Sigmoid colon (tissue), 6 donors: ENCODE measurements at regions not wholly inside any gene's neighbourhood (a gene's known extent, or its start where the extent isn't known, plus 50 kb on each side); places are given as distances from the start of the nearest gene placed in this dataset.

Experiments
- DNase-seq: peaks from one replicate; pipeline ENCODE4 v3.0.0-alpha.2; 2019
- H3K27ac ChIP-seq, 4 donors: fragments of 200-600 bp; sonication (generic); one replicate each; pipeline ENCODE4 v1.5.1; 2016 to 2019; ENCODE audit warnings: mild to moderate bottlenecking in 1 of 4
- H3K27me3 ChIP-seq, 3 donors: fragments of 200-600 bp; sonication (generic); one replicate each; pipeline ENCODE4 v1.5.1; 2019; ENCODE audit warnings: mild to moderate bottlenecking in 1 of 3
- H3K36me3 ChIP-seq, 4 donors: fragments of 200-600 bp; sonication (generic); one replicate each; pipeline ENCODE4 v1.5.1; 2016 to 2019
- H3K4me1 ChIP-seq, 4 donors: fragments of 200-600 bp; sonication (generic); one replicate each; pipeline ENCODE4 v1.5.1; 2017 to 2019
- H3K4me3 ChIP-seq, 4 donors: fragments of 200-600 bp; sonication (generic); one replicate each; pipeline ENCODE4 v1.5.1; 2017 to 2019; ENCODE audit warnings: mild to moderate bottlenecking in 2 of 4, moderate library complexity in 1 of 4
- H3K9me3 ChIP-seq, 4 donors: fragments of 200-600 bp in 3 of 4; sonication (generic) in 3 of 4; one replicate each; pipeline versions ENCODE4 v1.5.1 to v1.6.1; 2013 to 2019
- EP300 ChIP-seq, 4 donors: sonication (generic); formaldehyde crosslinking; IDR thresholded peaks; one replicate each; pipeline ENCODE4 v1.6.1; 2017; ENCODE audit warnings: antibody characterized with exemption in 4 of 4
- POLR2A ChIP-seq, 2 donors: fragments of 450-650 bp; IDR thresholded peaks; one replicate each; pipeline ENCODE4 v1.6.1; 2016; ENCODE audit warnings: antibody characterized with exemption in 2 of 2, mild to moderate bottlenecking in 2 of 2, moderate library complexity in 2 of 2
- POLR2AphosphoS5 ChIP-seq, 4 donors: sonication (generic); formaldehyde crosslinking; IDR thresholded peaks; one replicate each; pipeline ENCODE4 v1.6.1; 2017; ENCODE audit warnings: antibody characterized with exemption in 4 of 4
- WGBS, 2 donors: extraction: QIAGEN DNeasy Blood & Tissue Kit; methylation state at CpG; one replicate each; pipeline ENCODE4 v1.1.7; 2013; 5-methylcytosine and 5-hydroxymethylcytosine counted together
- intact Hi-C: fragments of 100-400 bp; cut with DNase I; formaldehyde crosslinking; loops from one replicate; pipeline ENCODE4 v1.15.1; 2023
- TF ChIP-seq, protein P1 (sequence below), 4 experiments: fragments of 450-650 bp in 3 of 4; fragments of 200-600 bp in 1 of 4; IDR thresholded peaks; one replicate each; pipeline ENCODE4 v1.5.1; 2016 to 2019; ENCODE audit warnings: antibody characterized with exemption in 4 of 4, mild to moderate bottlenecking in 3 of 4, moderate library complexity in 2 of 4
- donor health status: healthy with polysubstance abuse.
- donor health status: healthy.

DNA sequence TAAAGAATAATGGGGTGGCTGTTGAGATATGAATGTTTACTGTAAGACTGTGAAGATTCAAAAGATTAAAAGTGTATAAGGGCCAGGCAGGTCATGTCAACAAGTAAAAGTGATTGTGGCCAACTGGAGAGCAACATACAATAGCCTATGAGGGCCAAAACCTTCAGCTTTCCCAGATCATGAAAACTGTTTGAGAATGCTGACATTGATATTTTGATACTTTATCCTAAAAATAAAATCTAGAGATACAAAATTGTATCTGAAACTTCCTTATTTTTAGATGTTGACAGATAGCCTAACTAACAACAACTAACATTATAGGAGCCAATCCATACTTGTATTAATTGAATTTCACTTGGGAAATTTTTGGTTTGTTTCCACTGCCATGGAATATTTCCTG is 70.3 kb upstream of the PAK5 start:
- Histone ChIP-seq H3K4me3 (no peak overlapping the region), H3K36me3 (no peaks in the 10 kb centered on the region), H3K4me1 (no peaks in the 10 kb centered on the region), H3K27ac (no peak overlapping the region), H3K27me3 (peaks cover 0 to 6% (median 0%) of the 10 kb centered on the region in 3 donors), H3K9me3 (no peaks in the 10 kb centered on the region)
- TF ChIP-seq, protein P1, sequence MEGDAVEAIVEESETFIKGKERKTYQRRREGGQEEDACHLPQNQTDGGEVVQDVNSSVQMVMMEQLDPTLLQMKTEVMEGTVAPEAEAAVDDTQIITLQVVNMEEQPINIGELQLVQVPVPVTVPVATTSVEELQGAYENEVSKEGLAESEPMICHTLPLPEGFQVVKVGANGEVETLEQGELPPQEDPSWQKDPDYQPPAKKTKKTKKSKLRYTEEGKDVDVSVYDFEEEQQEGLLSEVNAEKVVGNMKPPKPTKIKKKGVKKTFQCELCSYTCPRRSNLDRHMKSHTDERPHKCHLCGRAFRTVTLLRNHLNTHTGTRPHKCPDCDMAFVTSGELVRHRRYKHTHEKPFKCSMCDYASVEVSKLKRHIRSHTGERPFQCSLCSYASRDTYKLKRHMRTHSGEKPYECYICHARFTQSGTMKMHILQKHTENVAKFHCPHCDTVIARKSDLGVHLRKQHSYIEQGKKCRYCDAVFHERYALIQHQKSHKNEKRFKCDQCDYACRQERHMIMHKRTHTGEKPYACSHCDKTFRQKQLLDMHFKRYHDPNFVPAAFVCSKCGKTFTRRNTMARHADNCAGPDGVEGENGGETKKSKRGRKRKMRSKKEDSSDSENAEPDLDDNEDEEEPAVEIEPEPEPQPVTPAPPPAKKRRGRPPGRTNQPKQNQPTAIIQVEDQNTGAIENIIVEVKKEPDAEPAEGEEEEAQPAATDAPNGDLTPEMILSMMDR (IDR thresholded peaks at IDR 0.05), result no peak
- TF ChIP-seq EP300 (IDR thresholded peaks at IDR 0.05) (no peak), POLR2A (IDR thresholded peaks at IDR 0.05) (no peak), POLR2AphosphoS5 (IDR thresholded peaks at IDR 0.05) (no peak)
- no peak for DNase-seq
- intact Hi-C loops, result no loop called here

DNA sequence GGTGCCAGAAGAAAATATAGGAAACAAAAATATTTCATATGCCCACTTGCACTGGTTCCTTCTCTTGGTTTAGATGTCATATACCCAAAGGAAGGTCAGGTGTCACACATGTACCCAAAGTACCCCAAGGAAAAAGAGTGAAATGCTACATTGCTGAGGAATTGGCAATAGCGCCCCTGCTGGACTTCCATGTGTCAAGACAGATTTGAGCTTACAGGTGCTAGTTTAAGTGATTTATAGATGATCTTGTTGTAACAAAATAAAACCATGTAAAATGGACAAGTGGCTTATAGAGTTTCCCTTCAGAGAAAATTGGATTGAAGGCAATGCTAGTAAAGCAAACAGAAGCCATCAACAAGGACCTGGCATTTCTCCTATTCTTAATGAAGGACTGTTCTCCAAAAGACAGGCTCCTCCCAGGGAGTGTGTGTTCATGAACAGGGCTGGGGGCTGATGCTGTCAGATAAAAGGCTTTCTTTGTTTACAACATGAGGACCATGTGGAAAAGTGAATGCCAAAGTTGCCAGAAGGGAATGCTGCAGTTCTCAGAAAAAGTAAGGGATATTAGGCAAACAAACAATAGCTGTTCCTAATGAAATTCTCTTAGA is 64.3 kb upstream of the PAK5 start:
- Histone ChIP-seq H3K36me3 (no peaks in the 10 kb centered on the region), H3K9me3 (no peaks in the 10 kb centered on the region), H3K4me1 (no peaks in the 10 kb centered on the region), H3K4me3 (no peak overlapping the region), H3K27ac (no peak overlapping the region), H3K27me3 (no peaks in the 10 kb centered on the region)
- intact Hi-C loops, result no loop called here
- TF ChIP-seq EP300 (IDR thresholded peaks at IDR 0.05) (no peak), POLR2AphosphoS5 (IDR thresholded peaks at IDR 0.05) (no peak), POLR2A (IDR thresholded peaks at IDR 0.05) (no peak)
- TF ChIP-seq, protein P1 (IDR thresholded peaks at IDR 0.05), result no peak
- DNase-seq, result no peak
- 20 to 57% methylated on average over 1 of the region's 1 CpG for WGBS, 2 donors

DNA sequence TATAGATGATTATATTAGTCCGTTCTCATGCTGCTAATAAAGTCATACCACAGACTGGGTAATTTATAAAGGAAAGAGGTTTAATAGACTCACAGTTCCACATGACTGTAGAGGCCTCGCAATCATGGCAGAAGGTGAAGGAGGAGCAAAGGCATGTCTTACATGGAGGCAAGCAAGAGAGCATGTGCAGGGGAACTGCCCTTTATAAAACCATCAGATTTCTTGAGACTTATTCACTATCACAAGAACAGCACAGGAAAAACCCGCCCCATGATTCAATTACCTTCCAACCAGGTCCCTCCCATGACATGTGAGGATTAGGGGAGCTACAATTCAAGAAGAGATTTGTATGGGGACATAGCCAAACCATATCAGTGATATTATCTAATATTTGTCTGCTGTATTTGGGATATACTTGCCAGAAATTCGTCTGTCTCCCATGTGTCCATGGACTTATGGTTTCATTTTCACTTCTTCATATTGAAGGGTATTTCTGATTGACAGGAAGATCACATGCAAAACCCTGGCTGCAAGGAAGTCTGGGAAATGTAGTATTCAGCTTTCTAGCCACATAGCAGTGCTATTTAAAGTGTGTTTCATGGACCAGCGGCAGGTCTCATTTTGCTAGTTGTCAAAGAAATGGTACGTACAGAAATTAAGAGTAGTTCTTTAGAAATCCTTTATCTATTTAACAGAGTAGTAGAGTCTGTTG is 50.5 kb upstream of the PAK5 start:
- no peak for TF ChIP-seq POLR2A (IDR thresholded peaks at IDR 0.05)
- TF ChIP-seq EP300 (IDR thresholded peaks at IDR 0.05), result no peak
- TF ChIP-seq, protein P1 (IDR thresholded peaks at IDR 0.05), result no peak
- TF ChIP-seq POLR2AphosphoS5 (IDR thresholded peaks at IDR 0.05), result no peak
- no peak overlapping the region for H3K4me3 ChIP-seq
- H3K27ac ChIP-seq, result no peak overlapping the region
- WGBS, 2 donors, result 83 to 85% methylated on average over 6 of the region's 6 CpGs
- no peaks in the 10 kb centered on the region for H3K27me3 ChIP-seq
- no peaks in the 10 kb centered on the region for H3K36me3 ChIP-seq
- intact Hi-C loops, result no loop called here
- peaks cover 0 to 4% (median 0%) of the 10 kb centered on the region in 4 donors for H3K9me3 ChIP-seq
- no peak for DNase-seq
- H3K4me1 ChIP-seq, result no peaks in the 10 kb centered on the region
